ENCODE measurements at regions not wholly inside any gene's neighbourhood (a gene's known extent, or its start where the extent isn't known, plus 50 kb on each side); places are given as distances from the start of the nearest gene placed in this dataset.

- TF ChIP-seq POLR2AphosphoS5 (IDR thresholded peaks at IDR 0.05; ENCODE audit: low read depth, low read length) (no peak), FOXP2 (optimal IDR thresholded peaks at IDR 0.05; ENCODE audit: borderline replicate concordance, extremely low read depth, extremely low read length, insufficient read depth) (no peak), REST (IDR thresholded peaks at IDR 0.05; ENCODE audit: insufficient read depth in 1 of 2, low read depth in 2 of 2, low read length in 2 of 2) (no peak), TAF1 (IDR thresholded peaks at IDR 0.05; ENCODE audit: borderline replicate concordance, insufficient read depth, low read length) (no peak), SIN3A (IDR thresholded peaks at IDR 0.05; ENCODE audit: borderline replicate concordance, insufficient read depth, low read length) (no peak)
Measured at GRCh38 chr2:21314322-21314835, 190.6 kb downstream of the TDRD15 start.

GRCh38 chr2:21317131-21317530 lies 193.4 kb downstream of the TDRD15 start:
- TF ChIP-seq FOXP2 (optimal IDR thresholded peaks at IDR 0.05; ENCODE audit: borderline replicate concordance, extremely low read depth, extremely low read length, insufficient read depth) (no peak), POLR2AphosphoS5 (IDR thresholded peaks at IDR 0.05; ENCODE audit: low read depth, low read length) (no peak), TAF1 (IDR thresholded peaks at IDR 0.05; ENCODE audit: borderline replicate concordance, insufficient read depth, low read length) (no peak), REST (IDR thresholded peaks at IDR 0.05; ENCODE audit: insufficient read depth in 1 of 2, low read depth in 2 of 2, low read length in 2 of 2) (no peak), SIN3A (IDR thresholded peaks at IDR 0.05; ENCODE audit: borderline replicate concordance, insufficient read depth, low read length) (no peak)

GRCh38 chr2:21318263-21318662 lies 194.5 kb downstream of the TDRD15 start:
- TF ChIP-seq SIN3A (IDR thresholded peaks at IDR 0.05; ENCODE audit: borderline replicate concordance, insufficient read depth, low read length) (no peak), POLR2AphosphoS5 (IDR thresholded peaks at IDR 0.05; ENCODE audit: low read depth, low read length) (no peak), FOXP2 (optimal IDR thresholded peaks at IDR 0.05; ENCODE audit: borderline replicate concordance, extremely low read depth, extremely low read length, insufficient read depth) (no peak), TAF1 (IDR thresholded peaks at IDR 0.05; ENCODE audit: borderline replicate concordance, insufficient read depth, low read length) (no peak), REST (IDR thresholded peaks at IDR 0.05; ENCODE audit: insufficient read depth in 1 of 2, low read depth in 2 of 2, low read length in 2 of 2) (no peak)

- TF ChIP-seq SIN3A (IDR thresholded peaks at IDR 0.05; ENCODE audit: borderline replicate concordance, insufficient read depth, low read length) (no peak), TAF1 (IDR thresholded peaks at IDR 0.05; ENCODE audit: borderline replicate concordance, insufficient read depth, low read length) (no peak), FOXP2 (optimal IDR thresholded peaks at IDR 0.05; ENCODE audit: borderline replicate concordance, extremely low read depth, extremely low read length, insufficient read depth) (no peak), POLR2AphosphoS5 (IDR thresholded peaks at IDR 0.05; ENCODE audit: low read depth, low read length) (no peak), REST (IDR thresholded peaks at IDR 0.05; ENCODE audit: insufficient read depth in 1 of 2, low read depth in 2 of 2, low read length in 2 of 2) (no peak)
Measured at GRCh38 chr2:21326152-21326551, 202.4 kb downstream of the TDRD15 start.

GRCh38 chr2:21328177-21328576 lies 204.4 kb downstream of the TDRD15 start:
- TF ChIP-seq REST (IDR thresholded peaks at IDR 0.05; ENCODE audit: insufficient read depth in 1 of 2, low read depth in 2 of 2, low read length in 2 of 2), result no peak
- no peak for TF ChIP-seq SIN3A (IDR thresholded peaks at IDR 0.05; ENCODE audit: borderline replicate concordance, insufficient read depth, low read length)
- no peak for TF ChIP-seq TAF1 (IDR thresholded peaks at IDR 0.05; ENCODE audit: borderline replicate concordance, insufficient read depth, low read length)
- TF ChIP-seq FOXP2 (optimal IDR thresholded peaks at IDR 0.05; ENCODE audit: borderline replicate concordance, extremely low read depth, extremely low read length, insufficient read depth), result no peak
- no peak for TF ChIP-seq POLR2AphosphoS5 (IDR thresholded peaks at IDR 0.05; ENCODE audit: low read depth, low read length)

Measured in PFSK-1 (cell line).